Pancreas (tissue), 10 donors: ENCODE measurements at regions not wholly inside any gene's neighbourhood (a gene's known extent, or its start where the extent isn't known, plus 50 kb on each side); places are given as distances from the start of the nearest gene placed in this dataset.

Experiments used
- ATAC-seq, 4 donors: fragments of 200-7000 bp; cut with Tn5 transposase; one replicate each; pipeline versions ENCODE4 v1.8.0 to v1.9.1; 2020; ENCODE audit warnings: mild to moderate bottlenecking in 4 of 4, moderate library complexity in 4 of 4
- DNase-seq, 6 donors: peaks; one replicate each; pipeline ENCODE4 v3.0.0-alpha.2; 2020
- FAIRE-seq: peaks from 2 replicates; lab custom pipeline; 2012; peaks lifted over from hg19 to GRCh38; lab: Jason Lieb, UNC
- H3K27ac ChIP-seq, 4 donors: fragments of 200-600 bp; sonication (generic); 1 replicate in 3 of 4; 2 replicates in 1 of 4; pipeline versions ENCODE4 v1.5.0 to v1.8.0; 2020
- H3K27me3 ChIP-seq, 4 donors: fragments of 200-600 bp; one replicate each; pipeline ENCODE4 v1.8.0; 2021
- H3K36me3 ChIP-seq, 3 donors: fragments of 200-600 bp; sonication (generic) in 1 of 3; one replicate each; pipeline versions ENCODE4 v1.5.0 to v1.8.0; 2020 to 2021
- H3K4me1 ChIP-seq, 3 donors: fragments of 200-600 bp; one replicate each; pipeline ENCODE4 v1.8.0; 2021
- H3K4me3 ChIP-seq, 4 donors: fragments of 200-600 bp; sonication (generic) in 2 of 4; one replicate each; pipeline versions ENCODE4 v1.5.0 to v1.8.0; 2020 to 2021
- H3K9me3 ChIP-seq, 4 donors: fragments of 200-600 bp; one replicate each; pipeline ENCODE4 v1.8.0; 2021
- CTCF ChIP-seq, 4 donors: fragments of 200-600 bp; sonication (generic) in 3 of 4; IDR thresholded peaks; one replicate each; pipeline versions ENCODE4 v1.5.0 to v1.8.0; 2021; ENCODE audit warnings: antibody characterized with exemption in 4 of 4
- WGBS, 2 donors: extraction: QIAGEN DNeasy Blood & Tissue Kit; methylation state at CpG; one replicate each; pipeline ENCODE4 v1.1.7; 2013; 5-methylcytosine and 5-hydroxymethylcytosine counted together
- intact Hi-C, 3 donors: fragments of 100-400 bp; cut with DNase I; formaldehyde crosslinking; loops; one replicate each; pipeline versions ENCODE4 v1.11.1 to v1.14.2; 2022
- donor health status: healthy with polysubstance abuse.
- donor health status: DM: no; HTN: no; CAD: no; lungs with moderate emphysema.
- donor health status: DM: no; HTN: no; CAD: no.
- donor health status: control.
- donor health status: control.
- donor health status: Bipolar disorder and iron deficiency.
- donor health status: DM: yes; HTN: yes; CAD: no.
- donor health status: DM: no; HTN: no; CAD: no.
- donor health status: DM: no; HTN: no; CAD: no.
- donor health status: DM: yes; HTN: yes; CAD: no.

- Histone ChIP-seq H3K4me1 (no peaks in the 10 kb centered on the region), H3K27me3 (no peaks in the 10 kb centered on the region), H3K9me3 (no peaks in the 10 kb centered on the region), H3K36me3 (no peaks in the 10 kb centered on the region), H3K27ac (no peak overlapping the region), H3K4me3 (no peak overlapping the region)
- peak in 3 of 4 donors; percentile 40 to 60 (median 55) for ATAC-seq
- no peak for DNase-seq
- no peak for FAIRE-seq
- 76 to 82% methylated on average over 6 of the region's 6 CpGs for WGBS, 2 donors
- intact Hi-C loops, result loop anchor here in 1 of 3 donors (10.0 kb wide), 1 partner anchor 508 kb away; no protein-coding TSS in a partner anchor
- no peak for TF ChIP-seq CTCF (IDR thresholded peaks at IDR 0.05)
These were observed 67.1 kb upstream of the TRIM2 start for GRCh38 chr4:153137159-153137558.

- Histone ChIP-seq H3K36me3 (no peaks in the 10 kb centered on the region), H3K4me1 (peaks cover 0 to 2% (median 0%) of the 10 kb centered on the region in 3 donors), H3K27me3 (no peaks in the 10 kb centered on the region), H3K27ac (no peak overlapping the region), H3K4me3 (no peak overlapping the region), H3K9me3 (no peaks in the 10 kb centered on the region)
- DNase-seq, result no peak
- intact Hi-C loops, result loop anchor here in 1 of 3 donors (10.0 kb wide), 1 partner anchor 507 kb away; no protein-coding TSS in a partner anchor
- 80 to 84% methylated on average over 8 of the region's 8 CpGs for WGBS, 2 donors
- no peak for TF ChIP-seq CTCF (IDR thresholded peaks at IDR 0.05)
- no peak for FAIRE-seq
- ATAC-seq, result no peak
These were observed 66.3 kb upstream of the TRIM2 start for GRCh38 chr4:153137677-153138630.

GRCh38 chr4:153138736-153139135 is 65.5 kb upstream of the TRIM2 start:
- H3K4me1 ChIP-seq, result peaks cover under 1 to 9% (median 7%) of the 10 kb centered on the region in 3 donors
- TF ChIP-seq CTCF (IDR thresholded peaks at IDR 0.05), result no peak
- no peaks in the 10 kb centered on the region for H3K27me3 ChIP-seq
- no peak overlapping the region for H3K4me3 ChIP-seq
- FAIRE-seq, result no peak
- no peaks in the 10 kb centered on the region for H3K36me3 ChIP-seq
- ATAC-seq, result peak in 1 of 4 donors; percentile 28
- no peaks in the 10 kb centered on the region for H3K9me3 ChIP-seq
- intact Hi-C loops, result loop anchor here in 1 of 3 donors (10.0 kb wide), 1 partner anchor 506 kb away; no protein-coding TSS in a partner anchor
- 70 to 72% methylated on average over 5 of the region's 5 CpGs for WGBS, 2 donors
- no peak overlapping the region for H3K27ac ChIP-seq
- DNase-seq, result no peak

- Histone ChIP-seq H3K9me3 (no peaks in the 10 kb centered on the region), H3K4me3 (no peak overlapping the region), H3K27me3 (no peaks in the 10 kb centered on the region), H3K36me3 (no peaks in the 10 kb centered on the region), H3K4me1 (peaks cover 5 to 13% (median 10%) of the 10 kb centered on the region in 3 donors), H3K27ac (no peak overlapping the region)
- intact Hi-C loops, result loop anchor here in 2 of 3 donors (5.0 to 10.0 kb wide), 2 partner anchors 175 to 177 kb away; no protein-coding TSS in a partner anchor
- 81 to 93% methylated on average over 5 of the region's 5 CpGs for WGBS, 2 donors
- DNase-seq (no peak), FAIRE-seq (no peak), ATAC-seq (no peak)
- no peak for TF ChIP-seq CTCF (IDR thresholded peaks at IDR 0.05)
These were observed 63.9 kb upstream of the TRIM2 start for GRCh38 chr4:153140294-153140693.
